Spleen (tissue), 11 donors: ENCODE measurements at regions not wholly inside any gene's neighbourhood (a gene's known extent, or its start where the extent isn't known, plus 50 kb on each side); places are given as distances from the start of the nearest gene placed in this dataset.

Experiments
- DNase-seq: peaks from one replicate; pipeline ENCODE4 v3.0.0-alpha.2; 2020
- H3K27ac ChIP-seq, 8 donors: fragments of 200-600 bp; sonication (generic) in 7 of 8; 1 replicate in 4 of 8; 2 replicates in 4 of 8; pipeline versions ENCODE4 v1.5.0 to v1.8.0; 2016 to 2021; ENCODE audit warnings: inconsistent platforms in 4 of 8, mild to moderate bottlenecking in 4 of 8, moderate library complexity in 1 of 8
- H3K27me3 ChIP-seq, 7 donors: fragments of 200-600 bp; sonication (generic) in 6 of 7; replicated peaks in 1 of 7; 1 replicate in 4 of 7; 2 replicates in 3 of 7; pipeline versions ENCODE4 v1.5.0 to v1.8.0; 2016 to 2021; ENCODE audit warnings: inconsistent platforms in 3 of 7, mild to moderate bottlenecking in 1 of 7
- H3K36me3 ChIP-seq, 6 donors: fragments of 200-600 bp; sonication (generic) in 5 of 6; 1 replicate in 4 of 6; 2 replicates in 2 of 6; pipeline versions ENCODE4 v1.5.0 to v1.8.0; 2016 to 2021; ENCODE audit warnings: inconsistent platforms in 2 of 6
- H3K4me1 ChIP-seq, 6 donors: fragments of 200-600 bp; sonication (generic) in 5 of 6; 1 replicate in 3 of 6; 2 replicates in 3 of 6; pipeline versions ENCODE4 v1.5.0 to v1.8.0; 2016 to 2021; ENCODE audit warnings: inconsistent platforms in 3 of 6
- H3K4me3 ChIP-seq, 8 donors: fragments of 200-600 bp; sonication (generic) in 7 of 8; 1 replicate in 4 of 8; 2 replicates in 4 of 8; pipeline versions ENCODE4 v1.5.0 to v1.8.0; 2016 to 2021; ENCODE audit warnings: inconsistent platforms in 4 of 8, mild to moderate bottlenecking in 4 of 8, moderate library complexity in 2 of 8
- H3K9me3 ChIP-seq, 8 donors: fragments of 200-600 bp; sonication (generic) in 7 of 8; 1 replicate in 4 of 8; 2 replicates in 4 of 8; pipeline versions ENCODE4 v1.5.0 to v1.8.0; 2016 to 2021; ENCODE audit warnings: inconsistent platforms in 4 of 8
- CTCF ChIP-seq, 11 experiments: fragments of 200-600 bp in 7 of 11; fragments of 450-650 bp in 4 of 11; sonication (generic) in 4 of 11; IDR thresholded peaks in 8 of 11; conservative IDR thresholded peaks in 3 of 11; 1 replicate in 7 of 11; 2 replicates in 4 of 11; pipeline versions ENCODE4 v1.4.0 to v1.8.0; 2016 to 2021; ENCODE audit warnings: antibody characterized with exemption in 11 of 11, inconsistent platforms in 4 of 11, mild to moderate bottlenecking in 1 of 11
- POLR2A ChIP-seq, 3 donors: fragments of 450-650 bp; IDR thresholded peaks; one replicate each; pipeline ENCODE4 v1.5.1; 2017; ENCODE audit warnings: antibody characterized with exemption in 3 of 3, mild to moderate bottlenecking in 1 of 3
- POLR2AphosphoS5 ChIP-seq, 3 donors: sonication (generic); formaldehyde crosslinking; IDR thresholded peaks; one replicate each; pipeline ENCODE4 v1.5.1; 2017; ENCODE audit warnings: antibody characterized with exemption in 3 of 3
- WGBS, 5 donors: extraction: QIAGEN DNeasy Blood & Tissue Kit in 3 of 5; methylation state at CpG; one replicate each; pipeline versions ENCODE4 v1.1.5 to v1.1.7; 2013 to 2018; 5-methylcytosine and 5-hydroxymethylcytosine counted together
- intact Hi-C: fragments of 100-400 bp; cut with DNase I; formaldehyde crosslinking; loops from one replicate; pipeline ENCODE4 v1.15.0; 2023; ENCODE audit warnings: low total_unique reads
- donor health status: healthy with polysubstance abuse.
- donor health status: DM: no; HTN: no; CAD: no; lungs with moderate emphysema.
- donor health status: DM: no; HTN: no; CAD: no.
- donor health status: Bipolar disorder and iron deficiency.
- donor health status: healthy.
- donor health status: DM: no; HTN: no; CAD: no.
- donor health status: DM: yes; HTN: yes; CAD: no.

- Histone ChIP-seq H3K36me3 (no peaks in the 10 kb centered on the region), H3K27ac (no peak overlapping the region), H3K4me1 (no peaks in the 10 kb centered on the region), H3K27me3 (no peaks in the 10 kb centered on the region), H3K9me3 (no peaks in the 10 kb centered on the region), H3K4me3 (no peak overlapping the region)
- intact Hi-C loops = no loop called here
- 86 to 98% (median 95%) methylated on average over 1 of the region's 1 CpG for WGBS, 5 donors
- TF ChIP-seq POLR2A (IDR thresholded peaks at IDR 0.05) (no peak), POLR2AphosphoS5 (IDR thresholded peaks at IDR 0.05) (no peak), CTCF (IDR thresholded peaks at IDR 0.05 in 8 of 11, conservative IDR thresholded peaks at IDR 0.05 in 3 of 11) (no peak)
- no peak for DNase-seq
Observed at GRCh38 chr3:59513570-59513969, 463.7 kb upstream of the CFAP20DC start.

GRCh38 chr3:59512066-59512465 lies 462.2 kb upstream of the CFAP20DC start:
- Histone ChIP-seq H3K9me3 (no peaks in the 10 kb centered on the region), H3K36me3 (no peaks in the 10 kb centered on the region), H3K4me3 (no peak overlapping the region), H3K4me1 (no peaks in the 10 kb centered on the region), H3K27me3 (no peaks in the 10 kb centered on the region), H3K27ac (no peak overlapping the region)
- intact Hi-C loops = no loop called here
- 68 to 86% (median 77%) methylated on average over 6 of the region's 6 CpGs for WGBS, 5 donors
- TF ChIP-seq POLR2AphosphoS5 (IDR thresholded peaks at IDR 0.05) (no peak), POLR2A (IDR thresholded peaks at IDR 0.05) (no peak)
- DNase-seq = no peak

DNA sequence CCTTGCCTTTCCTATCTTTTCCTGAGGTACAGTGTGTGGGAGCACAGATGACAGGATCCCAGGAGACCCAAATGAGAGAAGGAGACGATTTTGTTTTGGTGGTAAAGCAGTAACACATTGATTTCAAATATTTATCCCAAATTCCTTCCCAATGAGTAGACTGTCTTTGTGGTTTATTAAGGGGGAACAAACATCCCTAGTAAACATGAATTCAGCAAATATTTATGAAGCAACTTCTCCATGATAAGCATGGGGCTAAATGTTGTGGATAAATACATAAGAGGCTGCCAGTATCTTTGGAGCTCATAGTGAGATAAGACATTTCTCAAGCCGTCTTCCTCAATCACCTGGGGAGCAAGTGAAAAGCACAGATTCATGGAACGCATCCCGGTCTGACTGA lies 460.8 kb upstream of the CFAP20DC start:
- WGBS, 5 donors = 59 to 73% (median 63%) methylated on average over 4 of the region's 4 CpGs
- Histone ChIP-seq H3K4me3 (no peak overlapping the region), H3K9me3 (no peaks in the 10 kb centered on the region), H3K4me1 (no peaks in the 10 kb centered on the region), H3K36me3 (no peaks in the 10 kb centered on the region), H3K27me3 (no peaks in the 10 kb centered on the region), H3K27ac (no peak overlapping the region)
- intact Hi-C loops = no loop called here
- no peak for DNase-seq
- no peak for TF ChIP-seq POLR2A (IDR thresholded peaks at IDR 0.05)

DNA sequence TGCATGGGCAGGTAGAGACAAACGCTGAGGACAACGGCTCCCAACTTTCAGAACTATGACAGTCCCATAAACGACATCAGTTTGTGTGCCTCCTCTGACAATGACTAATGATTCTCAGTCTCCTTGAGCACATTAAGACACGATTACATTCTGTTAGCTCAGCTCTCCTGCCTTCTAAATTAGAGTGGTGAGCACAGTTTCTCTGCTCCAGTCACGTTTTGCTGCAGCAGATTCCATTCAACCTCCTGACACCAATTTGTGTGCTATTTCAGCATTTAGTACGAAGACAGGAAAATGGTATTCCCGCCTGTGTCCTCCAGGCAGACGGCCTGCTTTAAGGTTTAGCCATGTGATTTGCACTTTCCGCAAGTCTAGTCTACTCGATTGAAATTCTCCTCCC lies 458.4 kb upstream of the CFAP20DC start:
- no peaks in the 10 kb centered on the region for H3K36me3 ChIP-seq
- no peak for DNase-seq
- no peaks in the 10 kb centered on the region for H3K27me3 ChIP-seq
- no peak for TF ChIP-seq POLR2A (IDR thresholded peaks at IDR 0.05)
- TF ChIP-seq CTCF (IDR thresholded peaks at IDR 0.05 in 8 of 11, conservative IDR thresholded peaks at IDR 0.05 in 3 of 11) = no peak
- no peak for TF ChIP-seq POLR2AphosphoS5 (IDR thresholded peaks at IDR 0.05)
- 74 to 88% (median 85%) methylated on average over 10 of the region's 10 CpGs for WGBS, 5 donors
- H3K4me1 ChIP-seq = no peaks in the 10 kb centered on the region
- intact Hi-C loops = no loop called here
- H3K9me3 ChIP-seq = peaks cover 0 to 3% (median 0%) of the 10 kb centered on the region in 8 donors
- H3K27ac ChIP-seq = no peak overlapping the region
- no peak overlapping the region for H3K4me3 ChIP-seq

GRCh38 chr3:59506191-59506590 lies 456.4 kb upstream of the CFAP20DC start:
- WGBS, 5 donors = 81 to 93% (median 90%) methylated on average over 5 of the region's 5 CpGs
- intact Hi-C loops = no loop called here
- Histone ChIP-seq H3K9me3 (peaks cover 0 to 3% (median 0%) of the 10 kb centered on the region in 8 donors), H3K4me3 (no peak overlapping the region), H3K27ac (no peak overlapping the region), H3K36me3 (no peaks in the 10 kb centered on the region), H3K27me3 (no peaks in the 10 kb centered on the region), H3K4me1 (no peaks in the 10 kb centered on the region)
- DNase-seq = no peak
- TF ChIP-seq CTCF (IDR thresholded peaks at IDR 0.05 in 8 of 11, conservative IDR thresholded peaks at IDR 0.05 in 3 of 11) (no peak), POLR2AphosphoS5 (IDR thresholded peaks at IDR 0.05) (no peak)
